Breast epithelium (tissue), 3 donors: ENCODE measurements at regions not wholly inside any gene's neighbourhood (a gene's known extent, or its start where the extent isn't known, plus 50 kb on each side); places are given as distances from the start of the nearest gene placed in this dataset.

Experiments used
- CTCF ChIP-seq, 3 donors: fragments of 450-650 bp; IDR thresholded peaks; one replicate each; pipeline ENCODE4 v1.5.1; 2016 to 2017; ENCODE audit warnings: antibody characterized with exemption in 3 of 3, mild to moderate bottlenecking in 3 of 3, moderate library complexity in 3 of 3
- POLR2AphosphoS5 ChIP-seq, 3 donors: sonication (generic); formaldehyde crosslinking; IDR thresholded peaks; one replicate each; pipeline ENCODE4 v1.6.1; 2017; ENCODE audit warnings: antibody characterized with exemption in 3 of 3

- TF ChIP-seq CTCF (IDR thresholded peaks at IDR 0.05) (no peak), POLR2AphosphoS5 (IDR thresholded peaks at IDR 0.05) (no peak)
Measured at GRCh38 chr2:18860179-18860578, 270.8 kb upstream of the NT5C1B start.
